GM19035 (cell line): ENCODE measurements at regions not wholly inside any gene's neighbourhood (a gene's known extent, or its start where the extent isn't known, plus 50 kb on each side); places are given as distances from the start of the nearest gene placed in this dataset.
"Not testable (repeated sequence)": the region's sequence is repeated elsewhere in the genome, so short reads cannot be mapped to it uniquely, and the experiment has no call there.

Experiments
- ATAC-seq: cut with Tn5 transposase; IDR thresholded peaks from one replicate; pipeline ENCODE4 v1.9.1; 2021; ENCODE audit not compliant: unreplicated experiment

GRCh38 chr2:91497129-91498064 is 2805.9 kb downstream of the RPIA start:
- not testable (repeated sequence) for ATAC-seq

- not testable (repeated sequence) for ATAC-seq
Measured at GRCh38 chr2:91498065-91498449, 2806.6 kb downstream of the RPIA start.

GRCh38 chr2:91498513-91499250 is 2807.2 kb downstream of the RPIA start:
- not testable (repeated sequence) for ATAC-seq

- ATAC-seq: not testable (repeated sequence)
Measured at GRCh38 chr2:91499431-91500050, 2808.1 kb downstream of the RPIA start.

GRCh38 chr2:91500246-91500977 is 2808.9 kb downstream of the RPIA start:
- ATAC-seq: not testable (repeated sequence)

- ATAC-seq: not testable (repeated sequence)
Measured at GRCh38 chr2:91500978-91501310, 2809.5 kb downstream of the RPIA start.

- not testable (repeated sequence) for ATAC-seq
Measured at GRCh38 chr2:91501481-91502080, 2810.1 kb downstream of the RPIA start.

- not testable (repeated sequence) for ATAC-seq
Measured at GRCh38 chr2:91503572-91503958, 2812.1 kb downstream of the RPIA start.

- not testable (repeated sequence) for ATAC-seq
Measured at GRCh38 chr2:91503959-91504741, 2812.7 kb downstream of the RPIA start.

- ATAC-seq: not testable (repeated sequence)
Measured at GRCh38 chr2:91508816-91509215, 2817.3 kb downstream of the RPIA start.

GRCh38 chr2:91509276-91509675 is 2817.8 kb downstream of the RPIA start:
- ATAC-seq: not testable (repeated sequence)

- ATAC-seq: not testable (repeated sequence)
Measured at GRCh38 chr2:91511166-91511565, 2819.7 kb downstream of the RPIA start.

- ATAC-seq: not testable (repeated sequence)
Measured at GRCh38 chr2:91515966-91516365, 2824.5 kb downstream of the RPIA start.

GRCh38 chr2:91516669-91517068 is 2825.2 kb downstream of the RPIA start:
- ATAC-seq: not testable (repeated sequence)

- not testable (repeated sequence) for ATAC-seq
Measured at GRCh38 chr2:91517846-91518245, 2826.4 kb downstream of the RPIA start.

GRCh38 chr2:91518361-91518981 is 2827.0 kb downstream of the RPIA start:
- not testable (repeated sequence) for ATAC-seq

- not testable (repeated sequence) for ATAC-seq
Measured at GRCh38 chr2:91519359-91519758, 2827.9 kb downstream of the RPIA start.

GRCh38 chr2:91519914-91520313 is 2828.4 kb downstream of the RPIA start:
- ATAC-seq: not testable (repeated sequence)

GRCh38 chr2:91520523-91520922 is 2829.1 kb downstream of the RPIA start:
- ATAC-seq: not testable (repeated sequence)
